Colon (tissue), 2 donors: ENCODE measurements at regions not wholly inside any gene's neighbourhood (a gene's known extent, or its start where the extent isn't known, plus 50 kb on each side); places are given as distances from the start of the nearest gene placed in this dataset.
"Not testable (repeated sequence)": the region's sequence is repeated elsewhere in the genome, so short reads cannot be mapped to it uniquely, and the experiment has no call there.

ENCODE experiments used
- FAIRE-seq: peaks from 2 replicates; lab custom pipeline; 2012; peaks lifted over from hg19 to GRCh38; lab: Jason Lieb, UNC
- donor health status: control.
- donor health status: control.

GRCh38 chr21:23876925-23877558 lies 1730.2 kb downstream of the MRPL39 start:
- no peak for FAIRE-seq

DNA sequence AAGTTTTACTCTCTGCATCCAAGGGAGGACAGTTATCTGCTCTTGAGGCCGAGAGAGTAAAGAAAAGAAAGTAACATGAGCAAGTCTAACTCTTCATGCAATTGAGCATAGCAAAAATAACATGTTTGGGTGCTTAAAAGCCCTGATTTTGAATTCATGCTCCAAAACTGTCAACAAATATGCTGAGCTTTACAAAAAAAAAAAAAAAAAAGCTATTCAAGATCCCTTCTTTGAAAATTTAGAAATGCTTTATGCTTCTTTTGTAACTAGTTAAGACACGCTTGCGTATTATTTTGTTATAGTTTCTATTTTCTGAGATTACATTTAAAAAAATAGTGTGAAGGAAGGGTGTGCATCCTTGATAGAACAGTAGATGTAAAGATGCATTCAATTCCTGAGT lies 1733.0 kb downstream of the MRPL39 start:
- no peak for FAIRE-seq

DNA sequence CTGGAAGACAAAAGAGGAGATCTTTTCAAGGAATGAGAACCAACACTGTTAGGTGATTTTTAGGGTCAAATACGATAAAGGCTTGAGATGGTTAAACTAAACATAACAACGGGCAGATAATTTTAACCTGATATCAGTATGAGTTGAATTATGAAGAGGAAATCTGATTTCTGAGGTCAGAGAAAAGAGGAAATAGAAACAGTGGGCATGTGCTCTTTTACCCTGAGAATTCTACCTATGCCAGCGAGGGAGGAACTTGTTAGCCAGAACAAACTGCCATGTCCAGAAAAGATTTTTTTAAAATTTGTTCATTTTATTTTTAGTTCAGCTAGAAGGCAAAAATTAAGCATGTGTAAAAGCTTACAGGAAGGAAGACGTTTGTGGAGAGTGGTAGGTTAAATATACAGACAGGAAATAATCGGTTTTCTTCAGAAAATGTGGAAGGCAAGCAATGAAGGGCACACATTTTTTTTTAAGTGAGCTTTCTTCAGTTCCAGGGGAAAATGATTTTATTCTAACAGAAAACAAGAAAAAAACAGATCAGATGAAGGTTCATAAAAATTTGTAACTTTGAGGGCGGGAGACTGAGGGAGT lies 1745.3 kb downstream of the MRPL39 start:
- FAIRE-seq = no peak

- no peak for FAIRE-seq
Measured at GRCh38 chr21:23858878-23859277, 1748.4 kb downstream of the MRPL39 start.

GRCh38 chr21:23853796-23854379 lies 1753.4 kb downstream of the MRPL39 start:
- FAIRE-seq = no peak

DNA sequence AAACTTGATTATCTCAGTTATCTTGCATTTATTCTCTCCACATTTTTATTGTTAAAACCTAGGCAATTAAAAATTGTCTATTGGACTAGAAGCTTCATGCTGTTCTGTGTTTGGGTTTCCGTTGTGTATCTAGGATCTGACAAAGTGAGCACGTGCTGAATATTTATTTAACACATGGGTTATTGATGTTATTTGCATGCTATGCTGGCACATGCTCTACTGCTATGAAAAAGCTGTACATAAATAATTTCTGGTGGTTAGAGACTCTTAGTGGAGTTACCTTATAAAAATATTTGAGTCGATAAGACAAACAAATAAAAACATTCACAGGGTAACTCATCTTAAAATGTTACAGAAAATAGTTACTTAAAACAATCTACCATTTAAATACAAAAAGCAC lies 1769.7 kb downstream of the MRPL39 start:
- no peak for FAIRE-seq

DNA sequence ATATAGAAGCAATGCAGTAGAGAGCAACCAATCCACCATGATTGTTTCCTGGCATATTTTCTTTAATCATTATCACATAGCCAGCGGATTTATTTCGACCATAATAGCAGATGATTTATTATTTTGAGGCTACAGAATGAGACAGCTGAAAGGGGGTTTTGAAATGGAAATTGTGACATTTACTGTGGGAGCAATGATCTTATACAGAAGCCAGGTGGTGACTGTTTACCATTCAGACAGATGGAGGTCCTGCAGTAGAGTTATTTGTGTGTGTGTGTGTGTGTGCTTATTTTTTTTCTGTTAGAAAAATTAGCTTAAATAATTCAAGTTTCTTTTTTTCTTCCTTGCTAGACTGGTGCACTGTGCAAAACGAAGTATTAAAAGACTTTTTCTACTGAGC lies 1784.5 kb downstream of the MRPL39 start:
- no peak for FAIRE-seq

- FAIRE-seq = no peak
Measured at GRCh38 chr21:23817337-23817736, 1789.9 kb downstream of the MRPL39 start.

DNA sequence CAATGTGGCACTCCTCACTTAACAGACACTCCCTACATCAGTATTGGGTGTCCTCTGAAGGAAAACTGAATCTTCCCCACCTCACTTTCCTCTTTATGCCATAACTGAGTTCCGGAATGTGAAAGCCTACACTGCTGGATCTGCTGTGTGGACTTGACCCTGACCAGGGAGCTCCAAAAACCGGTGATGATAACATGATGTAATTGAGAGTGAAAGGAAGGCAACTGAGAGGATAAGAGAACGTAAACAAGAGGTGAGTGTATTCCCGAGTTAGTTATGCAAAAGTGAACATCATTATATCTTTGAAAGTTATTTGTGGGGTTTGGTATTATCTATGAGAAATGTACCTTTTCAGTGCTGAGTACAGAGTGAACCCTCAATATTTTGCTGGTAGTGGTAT lies 1794.8 kb downstream of the MRPL39 start:
- no peak for FAIRE-seq

DNA sequence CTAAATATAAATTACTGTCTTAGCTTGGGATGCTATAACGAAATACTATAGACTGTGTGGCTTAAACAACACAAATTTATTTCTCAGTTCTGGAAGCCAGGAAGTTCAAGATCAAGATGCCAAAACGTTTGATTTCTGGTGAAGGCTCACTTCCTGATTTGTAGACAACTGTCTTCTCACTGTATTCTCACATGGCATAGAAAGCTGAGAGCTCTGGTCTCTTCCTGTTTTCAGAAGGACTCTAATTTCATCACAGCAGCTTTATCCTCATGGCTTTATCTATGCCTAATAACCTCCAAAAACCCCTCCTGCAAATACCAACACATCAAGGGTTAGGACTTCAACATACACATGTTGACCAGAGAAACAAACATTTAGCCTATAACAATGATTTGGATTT lies 1795.5 kb downstream of the MRPL39 start:
- no peak for FAIRE-seq

DNA sequence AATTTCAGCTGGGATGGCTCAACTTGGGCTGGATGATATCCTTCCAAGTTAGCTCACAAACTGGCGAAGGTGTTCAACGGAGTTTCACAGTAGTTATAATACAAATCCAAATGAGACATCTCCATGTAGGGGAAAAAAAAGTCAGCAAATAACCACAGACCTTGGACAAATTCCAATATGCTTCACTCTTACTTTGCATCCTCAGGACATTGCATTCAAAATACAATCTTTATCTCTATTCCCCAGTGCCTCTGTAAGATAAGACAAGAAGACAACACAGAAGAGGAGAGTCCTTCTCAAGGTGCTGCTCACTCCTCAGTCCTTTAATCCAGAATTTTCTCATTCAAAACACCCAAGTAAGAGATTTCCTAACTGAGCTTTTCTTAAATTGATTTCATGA lies 1797.7 kb downstream of the MRPL39 start:
- no peak for FAIRE-seq

DNA sequence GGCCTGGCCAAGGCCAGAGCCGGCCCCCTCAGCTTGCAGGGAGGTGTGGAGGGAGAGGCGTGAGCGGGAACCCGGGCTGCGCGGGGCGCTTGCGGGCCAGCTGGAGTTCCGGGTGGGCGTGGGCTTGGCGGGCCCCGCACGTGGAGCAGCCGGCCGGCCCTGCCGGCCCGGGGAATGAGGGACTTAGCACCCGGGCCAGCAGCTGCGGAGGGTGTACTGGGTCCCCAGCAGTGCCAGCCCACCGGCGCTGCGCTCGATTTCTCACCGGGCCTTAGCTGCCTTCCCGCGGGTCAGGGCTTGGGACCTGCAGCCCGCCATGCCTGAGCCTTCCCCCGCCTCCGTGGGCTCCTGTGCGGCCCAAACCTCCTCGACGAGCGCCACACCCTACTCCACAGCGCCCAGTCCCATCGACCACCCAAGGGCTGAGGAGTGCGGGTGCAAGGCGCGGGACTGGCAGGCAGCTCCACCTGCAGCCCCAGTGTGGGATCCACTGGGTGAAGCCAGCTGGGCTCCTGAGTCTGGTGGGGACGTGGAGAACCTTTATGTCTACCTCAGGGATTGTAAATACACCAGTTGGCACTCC lies 1800.2 kb downstream of the MRPL39 start:
- not testable (repeated sequence) for FAIRE-seq

GRCh38 chr21:23804866-23805265 lies 1802.4 kb downstream of the MRPL39 start:
- no peak for FAIRE-seq

GRCh38 chr21:23801292-23801691 lies 1806.0 kb downstream of the MRPL39 start:
- FAIRE-seq = no peak

DNA sequence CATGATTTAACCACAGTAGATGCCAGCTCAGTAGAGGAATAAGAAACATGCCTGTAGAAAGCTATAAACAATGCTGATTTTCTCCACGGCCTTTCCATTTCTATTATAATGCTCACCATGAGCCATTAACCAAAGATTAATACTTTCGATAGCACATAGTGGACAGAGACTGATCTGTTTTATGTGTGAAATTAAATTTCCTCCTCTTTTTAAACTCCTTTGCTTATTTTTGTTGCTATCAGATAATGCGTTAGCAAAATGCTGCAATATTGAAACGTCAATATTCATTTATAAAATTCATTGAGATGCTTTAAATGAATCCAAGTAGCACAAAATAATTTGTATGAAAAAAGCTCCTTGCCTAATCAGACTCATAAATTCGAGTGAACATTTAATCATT lies 1807.9 kb downstream of the MRPL39 start:
- no peak for FAIRE-seq

DNA sequence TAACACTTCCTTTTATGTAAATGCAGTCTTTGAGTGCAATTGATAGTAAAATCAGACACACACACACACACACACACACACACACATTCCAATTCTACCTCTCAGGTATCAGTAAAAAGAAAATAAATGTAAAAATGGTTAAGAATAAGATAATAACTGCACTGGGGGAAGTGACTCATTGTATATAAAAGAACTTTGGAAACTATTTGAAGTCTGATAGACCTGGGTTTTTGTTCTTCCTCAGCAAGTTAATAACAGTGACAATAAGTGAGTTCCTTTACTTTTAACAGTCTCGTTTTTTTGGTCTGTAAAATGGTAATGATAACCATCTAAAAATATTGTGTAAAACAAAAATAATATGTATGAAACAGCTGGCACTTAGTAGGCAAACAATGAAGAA lies 1815.0 kb downstream of the MRPL39 start:
- FAIRE-seq = no peak

DNA sequence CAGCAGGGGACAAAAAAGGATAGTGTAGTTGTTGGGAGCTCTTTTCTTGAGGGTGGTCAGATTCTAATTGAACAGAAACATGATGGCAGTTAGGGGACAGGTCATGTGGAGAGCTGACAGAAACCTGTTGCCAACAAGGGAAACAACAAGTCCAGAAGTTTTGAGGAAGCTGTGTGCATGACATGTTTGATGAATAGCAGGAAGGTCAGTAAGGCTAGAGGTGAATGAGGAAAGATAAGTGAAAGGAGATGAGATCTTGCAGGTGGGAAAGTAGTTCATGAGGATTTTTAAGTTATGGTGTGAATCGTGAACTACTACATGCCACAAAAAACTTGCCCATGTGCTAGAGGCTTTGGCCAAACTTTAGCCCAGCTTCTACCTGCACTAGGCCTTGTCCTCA lies 1817.4 kb downstream of the MRPL39 start:
- no peak for FAIRE-seq

DNA sequence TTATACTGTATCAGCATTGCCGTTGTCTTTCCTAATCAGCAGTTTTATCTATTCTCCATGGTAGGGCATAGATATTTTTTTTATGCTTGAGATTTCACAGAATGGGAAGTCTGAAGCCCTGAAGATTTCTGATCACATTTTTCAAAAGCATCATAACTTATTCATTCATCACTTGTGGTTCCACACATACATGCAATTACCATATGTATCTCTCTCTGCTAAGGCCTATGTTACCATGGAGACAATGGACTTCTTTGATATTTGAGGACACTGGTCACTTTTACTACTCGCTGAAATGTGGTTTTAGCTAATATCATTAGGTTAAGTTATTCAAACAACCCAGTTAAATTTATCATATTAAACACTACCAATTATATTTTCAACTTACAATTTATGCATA lies 1827.0 kb downstream of the MRPL39 start:
- no peak for FAIRE-seq

GRCh38 chr21:23743821-23744220 lies 1863.5 kb downstream of the MRPL39 start:
- no peak for FAIRE-seq

DNA sequence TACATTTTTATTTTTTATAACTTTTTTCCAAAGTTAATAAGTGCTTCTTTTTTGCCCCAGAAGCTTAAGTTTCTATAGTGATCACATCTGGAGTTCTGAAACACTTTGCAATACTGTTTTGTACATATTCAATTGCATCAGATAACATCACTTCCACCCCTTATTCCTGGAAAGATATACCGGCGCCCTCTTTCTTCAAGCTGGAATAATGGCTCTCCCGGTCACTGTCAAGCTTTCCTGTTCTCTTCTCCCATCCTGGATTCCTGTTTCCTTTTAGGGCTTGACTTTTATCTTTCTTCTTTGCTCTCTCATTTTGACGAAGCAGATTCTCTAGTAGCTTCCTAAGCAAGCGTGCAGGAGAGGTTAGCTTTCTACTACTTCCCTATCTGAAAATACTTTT lies 1866.8 kb downstream of the MRPL39 start:
- FAIRE-seq = no peak

DNA sequence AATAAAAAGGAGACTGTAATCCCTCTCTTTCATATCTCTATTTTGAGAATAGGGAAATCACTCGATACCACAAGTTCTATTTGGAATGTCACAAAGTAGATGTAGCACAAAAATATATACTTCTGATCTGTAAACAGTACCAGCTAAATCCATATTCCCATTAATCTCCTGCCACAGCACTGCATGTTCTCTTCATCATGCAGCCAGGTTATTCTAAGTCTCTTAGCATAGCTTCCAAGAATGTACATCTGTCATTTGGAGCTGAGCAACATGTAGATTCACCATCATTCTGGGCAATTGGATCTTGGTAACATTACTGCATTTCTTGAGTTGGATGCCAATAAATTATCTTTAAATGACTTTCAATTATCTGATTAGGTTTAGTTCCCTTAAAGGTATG lies 1874.5 kb downstream of the MRPL39 start:
- no peak for FAIRE-seq

DNA sequence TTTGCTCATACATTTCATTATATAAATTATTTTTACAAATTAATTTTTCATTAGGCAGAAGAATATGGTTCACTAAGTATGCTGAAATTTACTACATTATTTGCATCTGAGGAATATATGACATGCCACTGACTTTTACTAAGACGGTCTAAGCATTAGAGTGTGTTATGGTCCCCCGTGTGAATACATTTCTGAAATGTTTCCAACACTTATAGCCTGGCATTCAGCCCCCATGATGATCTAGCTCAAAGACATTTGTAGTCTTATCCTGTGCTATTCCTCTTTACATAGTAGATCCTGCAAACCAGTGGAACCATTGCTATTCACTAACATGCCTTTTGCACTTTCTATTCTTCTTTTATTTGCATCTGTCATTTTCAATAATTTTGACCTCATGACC lies 1878.0 kb downstream of the MRPL39 start:
- no peak for FAIRE-seq

GRCh38 chr21:23725576-23725975 lies 1881.7 kb downstream of the MRPL39 start:
- no peak for FAIRE-seq
